ENCODE measurements at regions not wholly inside any gene's neighbourhood (a gene's known extent, or its start where the extent isn't known, plus 50 kb on each side); places are given as distances from the start of the nearest gene placed in this dataset.

GRCh38 chr14:71725922-71726579 is 206.2 kb upstream of the RGS6 start:
- ATAC-seq (ENCODE audit: low read depth) = no peak
- no peak overlapping the region for H3K4me3 Mint-ChIP-seq

GRCh38 chr14:71726580-71727021 is 205.6 kb upstream of the RGS6 start:
- H3K9me3 Mint-ChIP-seq = no peaks in the 10 kb centered on the region
- no peak overlapping the region for H3K27ac Mint-ChIP-seq
- no peaks in the 10 kb centered on the region for H3K27me3 Mint-ChIP-seq
- no peaks in the 10 kb centered on the region for H3K4me1 Mint-ChIP-seq
- H3K4me3 Mint-ChIP-seq = no peak overlapping the region
- peaks cover 50% of the 10 kb centered on the region for H3K36me3 Mint-ChIP-seq
- ATAC-seq (ENCODE audit: low read depth) = no peak
- no peak for DNase-seq (ENCODE audit: low spot score in 2 of 2)

More at GRCh38 chr14:71725922-71726579, 206.2 kb upstream of the RGS6 start:
- no peak for DNase-seq (ENCODE audit: low spot score in 2 of 2)
- H3K4me1 Mint-ChIP-seq = no peaks in the 10 kb centered on the region
- no peaks in the 10 kb centered on the region for H3K9me3 Mint-ChIP-seq
- no peaks in the 10 kb centered on the region for H3K27me3 Mint-ChIP-seq
- H3K36me3 Mint-ChIP-seq = peaks cover 45% of the 10 kb centered on the region
- no peak overlapping the region for H3K27ac Mint-ChIP-seq

GRCh38 chr14:71728386-71728785 is 203.8 kb upstream of the RGS6 start:
- Mint-ChIP-seq H3K4me3 (no peak overlapping the region), H3K36me3 (peaks cover 47% of the 10 kb centered on the region), H3K27me3 (no peaks in the 10 kb centered on the region), H3K27ac (no peak overlapping the region), H3K4me1 (no peaks in the 10 kb centered on the region), H3K9me3 (no peaks in the 10 kb centered on the region)
- no peak for DNase-seq (ENCODE audit: low spot score in 2 of 2)
- no peak for ATAC-seq (ENCODE audit: low read depth)

- no peaks in the 10 kb centered on the region for H3K27me3 Mint-ChIP-seq
- H3K27ac Mint-ChIP-seq = no peak overlapping the region
- peaks cover 52% of the 10 kb centered on the region for H3K36me3 Mint-ChIP-seq
- ATAC-seq (ENCODE audit: low read depth) (no peak), DNase-seq (ENCODE audit: low spot score in 2 of 2) (no peak)
- no peaks in the 10 kb centered on the region for H3K4me1 Mint-ChIP-seq
- H3K4me3 Mint-ChIP-seq = no peak overlapping the region
- no peaks in the 10 kb centered on the region for H3K9me3 Mint-ChIP-seq
Observed at GRCh38 chr14:71729596-71729995, 202.6 kb upstream of the RGS6 start.

- Mint-ChIP-seq H3K9me3 (no peaks in the 10 kb centered on the region), H3K4me3 (no peak overlapping the region), H3K4me1 (no peaks in the 10 kb centered on the region), H3K27ac (no peak overlapping the region), H3K27me3 (no peaks in the 10 kb centered on the region), H3K36me3 (peaks cover 51% of the 10 kb centered on the region)
- no peak for ATAC-seq (ENCODE audit: low read depth)
- no peak for DNase-seq (ENCODE audit: low spot score in 2 of 2)
Observed at GRCh38 chr14:71730471-71730870, 201.8 kb upstream of the RGS6 start.

- Mint-ChIP-seq H3K27me3 (no peaks in the 10 kb centered on the region), H3K36me3 (peaks cover 52% of the 10 kb centered on the region), H3K4me3 (no peak overlapping the region), H3K9me3 (no peaks in the 10 kb centered on the region), H3K27ac (peak overlapping the region; percentile 15), H3K4me1 (no peaks in the 10 kb centered on the region)
- ATAC-seq (ENCODE audit: low read depth) (no peak), DNase-seq (ENCODE audit: low spot score in 2 of 2) (no peak)
Observed at GRCh38 chr14:71731096-71731495, 201.1 kb upstream of the RGS6 start.

- H3K36me3 Mint-ChIP-seq = peaks cover 61% of the 10 kb centered on the region
Observed at GRCh38 chr14:71733210-71733883, 198.9 kb upstream of the RGS6 start.

GRCh38 chr14:71734076-71734475 is 198.2 kb upstream of the RGS6 start:
- Mint-ChIP-seq H3K36me3 (peaks cover 62% of the 10 kb centered on the region), H3K27ac (no peak overlapping the region), H3K4me3 (no peak overlapping the region), H3K9me3 (no peaks in the 10 kb centered on the region), H3K27me3 (no peaks in the 10 kb centered on the region), H3K4me1 (no peaks in the 10 kb centered on the region)
- ATAC-seq (ENCODE audit: low read depth) (no peak), DNase-seq (ENCODE audit: low spot score in 2 of 2) (no peak)

More at GRCh38 chr14:71733210-71733883, 198.9 kb upstream of the RGS6 start:
- no peak for ATAC-seq (ENCODE audit: low read depth)
- H3K27ac Mint-ChIP-seq = no peak overlapping the region
- H3K4me3 Mint-ChIP-seq = no peak overlapping the region
- no peaks in the 10 kb centered on the region for H3K4me1 Mint-ChIP-seq
- no peak for DNase-seq (ENCODE audit: low spot score in 2 of 2)
- no peaks in the 10 kb centered on the region for H3K9me3 Mint-ChIP-seq
- H3K27me3 Mint-ChIP-seq = no peaks in the 10 kb centered on the region

- no peak overlapping the region for H3K4me3 Mint-ChIP-seq
- H3K27me3 Mint-ChIP-seq = no peaks in the 10 kb centered on the region
- ATAC-seq (ENCODE audit: low read depth) = no peak
- peaks cover 59% of the 10 kb centered on the region for H3K36me3 Mint-ChIP-seq
- no peaks in the 10 kb centered on the region for H3K4me1 Mint-ChIP-seq
- H3K9me3 Mint-ChIP-seq = no peaks in the 10 kb centered on the region
- no peak for DNase-seq (ENCODE audit: low spot score in 2 of 2)
- peak overlapping the region; percentile 13 for H3K27ac Mint-ChIP-seq
Observed at GRCh38 chr14:71734885-71735284, 197.3 kb upstream of the RGS6 start.

GRCh38 chr14:71737760-71738159 is 194.5 kb upstream of the RGS6 start:
- H3K27ac Mint-ChIP-seq = no peak overlapping the region
- ATAC-seq (ENCODE audit: low read depth) = no peak
- peaks cover 47% of the 10 kb centered on the region for H3K36me3 Mint-ChIP-seq

GRCh38 chr14:71739273-71739990 is 192.8 kb upstream of the RGS6 start:
- Mint-ChIP-seq H3K4me1 (no peaks in the 10 kb centered on the region), H3K27ac (no peak overlapping the region), H3K4me3 (no peak overlapping the region), H3K36me3 (peaks cover 37% of the 10 kb centered on the region), H3K9me3 (no peaks in the 10 kb centered on the region), H3K27me3 (no peaks in the 10 kb centered on the region)
- no peak for DNase-seq (ENCODE audit: low spot score in 2 of 2)
- ATAC-seq (ENCODE audit: low read depth) = no peak

More at GRCh38 chr14:71737760-71738159, 194.5 kb upstream of the RGS6 start:
- no peak for DNase-seq (ENCODE audit: low spot score in 2 of 2)
- Mint-ChIP-seq H3K4me1 (no peaks in the 10 kb centered on the region), H3K9me3 (no peaks in the 10 kb centered on the region), H3K4me3 (no peak overlapping the region), H3K27me3 (no peaks in the 10 kb centered on the region)

- Mint-ChIP-seq H3K36me3 (peaks cover 23% of the 10 kb centered on the region), H3K9me3 (no peaks in the 10 kb centered on the region)
Observed at GRCh38 chr14:71741241-71741640, 191.0 kb upstream of the RGS6 start.

GRCh38 chr14:71742485-71742884 is 189.7 kb upstream of the RGS6 start:
- Mint-ChIP-seq H3K27me3 (no peaks in the 10 kb centered on the region), H3K4me3 (no peak overlapping the region), H3K4me1 (no peaks in the 10 kb centered on the region), H3K27ac (no peak overlapping the region), H3K36me3 (peaks cover 14% of the 10 kb centered on the region), H3K9me3 (no peaks in the 10 kb centered on the region)
- no peak for ATAC-seq (ENCODE audit: low read depth)
- DNase-seq (ENCODE audit: low spot score in 2 of 2) = no peak

More at GRCh38 chr14:71741241-71741640, 191.0 kb upstream of the RGS6 start:
- no peak for ATAC-seq (ENCODE audit: low read depth)
- DNase-seq (ENCODE audit: low spot score in 2 of 2) = no peak
- H3K4me1 Mint-ChIP-seq = no peaks in the 10 kb centered on the region
- no peak overlapping the region for H3K4me3 Mint-ChIP-seq
- no peak overlapping the region for H3K27ac Mint-ChIP-seq
- H3K27me3 Mint-ChIP-seq = no peaks in the 10 kb centered on the region

- Mint-ChIP-seq H3K4me1 (no peaks in the 10 kb centered on the region), H3K36me3 (peaks cover 8% of the 10 kb centered on the region), H3K4me3 (no peak overlapping the region), H3K9me3 (peaks cover 2% of the 10 kb centered on the region), H3K27ac (no peak overlapping the region), H3K27me3 (no peaks in the 10 kb centered on the region)
- DNase-seq (ENCODE audit: low spot score in 2 of 2) = no peak
- ATAC-seq (ENCODE audit: low read depth) = no peak
Observed at GRCh38 chr14:71745072-71745471, 187.2 kb upstream of the RGS6 start.
